DND-41 (cell line): ENCODE measurements at regions not wholly inside any gene's neighbourhood (a gene's known extent, or its start where the extent isn't known, plus 50 kb on each side); places are given as distances from the start of the nearest gene placed in this dataset.

Experiments
- ATAC-seq: fragments of 200-7000 bp; cut with Tn5 transposase; 3 replicates; pipeline ENCODE4 v1.9.1; 2021; ENCODE audit warnings: low read depth; ENCODE audit not compliant: insufficient read depth
- DNase-seq: peaks from one replicate; pipeline ENCODE4 v3.0.0-alpha.2; 2020
- H2AFZ ChIP-seq: 2 replicates; pipeline ENCODE4 v1.6.0; 2012; ENCODE audit warnings: low read depth, low read length
- H3K27ac ChIP-seq: 2 replicates; pipeline ENCODE4 v1.5.1; 2012; ENCODE audit warnings: low read length, inconsistent platforms
- H3K27me3 ChIP-seq: fragments of 200-600 bp; sonication (generic); 2 replicates; pipeline ENCODE4 v1.6.0; 2012; ENCODE audit warnings: low read length, mild to moderate bottlenecking, inconsistent platforms; ENCODE audit not compliant: insufficient read depth, poor library complexity
- H3K36me3 ChIP-seq: 2 replicates; pipeline ENCODE4 v1.5.1; 2012; ENCODE audit warnings: low read length, inconsistent platforms; ENCODE audit not compliant: insufficient read depth
- H3K4me1 ChIP-seq: 2 replicates; pipeline ENCODE4 v1.5.1; 2012; ENCODE audit warnings: mild to moderate bottlenecking, low read length; ENCODE audit not compliant: insufficient read depth
- H3K4me2 ChIP-seq: 2 replicates; pipeline ENCODE4 v1.6.0; 2012; ENCODE audit warnings: mild to moderate bottlenecking, moderate library complexity, low read length, inconsistent platforms; ENCODE audit not compliant: insufficient read depth
- H3K4me3 ChIP-seq, 2 experiments: fragments of 200-600 bp in 1 of 2; shearing (Covaris generic) in 1 of 2; 2 replicates each; pipeline ENCODE4 v1.5.1; 2012 to 2016; ENCODE audit warnings: inconsistent platforms in 2 of 2, low read length in 2 of 2, mild to moderate bottlenecking in 2 of 2, low read depth in 1 of 2, moderate library complexity in 1 of 2
- H3K79me2 ChIP-seq: 2 replicates; pipeline ENCODE4 v1.6.0; 2012; ENCODE audit warnings: low read length, inconsistent platforms; ENCODE audit not compliant: insufficient read depth
- H3K9ac ChIP-seq: 2 replicates; pipeline ENCODE4 v1.6.0; 2012; ENCODE audit warnings: low read depth, mild to moderate bottlenecking, inconsistent platforms, low read length, moderate library complexity
- H3K9me3 ChIP-seq: 2 replicates; pipeline ENCODE4 v1.5.1; 2012; ENCODE audit warnings: low read length, moderate library complexity, mild to moderate bottlenecking, inconsistent platforms; ENCODE audit not compliant: insufficient read depth, severe bottlenecking
- H4K20me1 ChIP-seq: 2 replicates; pipeline ENCODE4 v1.6.0; 2012; ENCODE audit warnings: low read length; ENCODE audit not compliant: insufficient read depth
- CTCF ChIP-seq: IDR thresholded peaks from 2 replicates; pipeline ENCODE4 v1.5.1; 2012; ENCODE audit warnings: borderline replicate concordance, low read length, moderate library complexity, mild to moderate bottlenecking; ENCODE audit not compliant: poor library complexity, severe bottlenecking; ENCODE audit errors: extremely low read depth
- EZH2 ChIP-seq: IDR thresholded peaks from 3 replicates; pipeline ENCODE4 v1.6.1; 2012; ENCODE audit warnings: borderline replicate concordance, low read depth, mild to moderate bottlenecking, moderate library complexity, low read length, inconsistent platforms; ENCODE audit not compliant: severe bottlenecking

- Histone ChIP-seq H3K27ac (no peak overlapping the region), H3K27me3 (no peaks in the 10 kb centered on the region), H4K20me1 (no peaks in the 10 kb centered on the region), H3K79me2 (no peaks in the 10 kb centered on the region), H3K4me2 (no peak overlapping the region), H3K9me3 (no peaks in the 10 kb centered on the region), H3K4me3 (no peak overlapping the region), H2AFZ (no peak overlapping the region), H3K36me3 (no peaks in the 10 kb centered on the region), H3K9ac (no peak overlapping the region), H3K4me1 (no peaks in the 10 kb centered on the region)
- DNase-seq (no peak), ATAC-seq (no peak)
- TF ChIP-seq CTCF (no peak), EZH2 (no peak)
Measured at GRCh38 chr12:43108656-43109055, 443.3 kb downstream of the ADAMTS20 start.

GRCh38 chr12:43107026-43107775 lies 444.8 kb downstream of the ADAMTS20 start:
- no peaks in the 10 kb centered on the region for H3K4me1 ChIP-seq
- no peaks in the 10 kb centered on the region for H3K27me3 ChIP-seq
- no peak overlapping the region for H3K4me2 ChIP-seq
- DNase-seq (no peak), ATAC-seq (no peak)
- H3K9me3 ChIP-seq, result no peaks in the 10 kb centered on the region
- no peaks in the 10 kb centered on the region for H3K36me3 ChIP-seq
- no peak overlapping the region for H2AFZ ChIP-seq
- TF ChIP-seq EZH2 (no peak), CTCF (no peak)
- H3K27ac ChIP-seq, result no peak overlapping the region
- H3K9ac ChIP-seq, result no peak overlapping the region
- no peaks in the 10 kb centered on the region for H3K79me2 ChIP-seq
- H3K4me3 ChIP-seq, result no peak overlapping the region
- no peaks in the 10 kb centered on the region for H4K20me1 ChIP-seq

GRCh38 chr12:43106355-43106754 lies 445.6 kb downstream of the ADAMTS20 start:
- no peaks in the 10 kb centered on the region for H3K36me3 ChIP-seq
- no peak overlapping the region for H2AFZ ChIP-seq
- no peak for TF ChIP-seq CTCF
- TF ChIP-seq EZH2, result no peak
- no peak overlapping the region for H3K4me3 ChIP-seq
- no peak overlapping the region for H3K4me2 ChIP-seq
- no peaks in the 10 kb centered on the region for H3K27me3 ChIP-seq
- no peak overlapping the region for H3K9ac ChIP-seq
- no peaks in the 10 kb centered on the region for H3K79me2 ChIP-seq
- no peaks in the 10 kb centered on the region for H3K9me3 ChIP-seq
- no peaks in the 10 kb centered on the region for H4K20me1 ChIP-seq
- DNase-seq (no peak), ATAC-seq (no peak)
- no peaks in the 10 kb centered on the region for H3K4me1 ChIP-seq
- H3K27ac ChIP-seq, result no peak overlapping the region
